OCI-LY3 (cell line): ENCODE measurements at regions not wholly inside any gene's neighbourhood (a gene's known extent, or its start where the extent isn't known, plus 50 kb on each side); places are given as distances from the start of the nearest gene placed in this dataset.

Source experiments
- CTCF ChIP-seq: fragments of 200-600, 300-600 bp; sonication (generic); IDR thresholded peaks from 2 replicates; pipeline ENCODE4 v1.5.1; 2014; ENCODE audit warnings: antibody characterized with exemption, low read length, low read depth
- EZH2phosphoT487 ChIP-seq: fragments of 200-600 bp; shearing (Covaris generic); IDR thresholded peaks from 2 replicates; pipeline ENCODE4 v1.6.1; 2018; ENCODE audit warnings: antibody characterized with exemption, mixed run types, low read depth

GRCh38 chr1:38454236-38454635 is 405.3 kb downstream of the RRAGC start:
- no peak for TF ChIP-seq CTCF
- TF ChIP-seq EZH2phosphoT487 = no peak
